ENCODE measurements at regions not wholly inside any gene's neighbourhood (a gene's known extent, or its start where the extent isn't known, plus 50 kb on each side); places are given as distances from the start of the nearest gene placed in this dataset.
A peak's percentile ranks its signal among the peaks of the same experiment; 100 is the strongest.

- Histone ChIP-seq H3K27ac (no peak overlapping the region), H3K9me3 (peaks cover 0 to 3% (median 0%) of the 10 kb centered on the region in 11 donors), H3K27me3 (peaks cover 0 to 8% (median 0%) of the 10 kb centered on the region in 7 donors), H3K4me3 (no peak overlapping the region), H3K36me3 (no peaks in the 10 kb centered on the region), H3K4me1 (no peaks in the 10 kb centered on the region)
- WGBS, 2 donors: 69 to 74% methylated on average over 4 of the region's 4 CpGs
- no peak for DNase-seq
- no peak for ATAC-seq
- peak in 6 of 9 donors; percentile 17 to 39 (median 32) for TF ChIP-seq CTCF (IDR thresholded peaks at IDR 0.05)
- intact Hi-C loops (cut with DNase I): loop anchor here in 1 of 10 donors (10.0 kb wide), 1 partner anchor 226 kb away; no protein-coding TSS in a partner anchor
Observed at GRCh38 chr15:79769069-79769481, 127.7 kb downstream of the MTHFS start.

GRCh38 chr15:79769933-79770759, 126.7 kb downstream of the MTHFS start:
- WGBS, 2 donors: 82 to 83% methylated on average over 11 of the region's 11 CpGs
- no peak for TF ChIP-seq CTCF (IDR thresholded peaks at IDR 0.05)
- H3K27me3 ChIP-seq: peaks cover 0 to 8% (median 0%) of the 10 kb centered on the region in 7 donors
- no peak overlapping the region for H3K4me3 ChIP-seq
- H3K9me3 ChIP-seq: peaks cover 0 to 3% (median 0%) of the 10 kb centered on the region in 11 donors
- ATAC-seq (no peak), DNase-seq (no peak)
- intact Hi-C loops (cut with DNase I): loop anchor here in 1 of 10 donors (10.0 kb wide), 1 partner anchor 225 kb away; no protein-coding TSS in a partner anchor
- H3K36me3 ChIP-seq: no peaks in the 10 kb centered on the region
- no peaks in the 10 kb centered on the region for H3K4me1 ChIP-seq
- no peak overlapping the region for H3K27ac ChIP-seq

GRCh38 chr15:79773128-79773527, 123.7 kb downstream of the MTHFS start:
- Histone ChIP-seq H3K27me3 (peaks cover 0 to 8% (median 0%) of the 10 kb centered on the region in 7 donors), H3K27ac (no peak overlapping the region), H3K4me1 (no peaks in the 10 kb centered on the region), H3K9me3 (no peaks in the 10 kb centered on the region), H3K36me3 (no peaks in the 10 kb centered on the region), H3K4me3 (no peak overlapping the region)
- ATAC-seq: no peak
- DNase-seq: no peak
- 88% methylated on average over 7 of the region's 7 CpGs for WGBS, 2 donors
- intact Hi-C loops (cut with DNase I): no loop called here
- TF ChIP-seq CTCF (IDR thresholded peaks at IDR 0.05): no peak

GRCh38 chr15:79775821-79776220, 121.0 kb downstream of the MTHFS start:
- no peak for TF ChIP-seq CTCF (IDR thresholded peaks at IDR 0.05)
- Histone ChIP-seq H3K27ac (no peak overlapping the region), H3K36me3 (no peaks in the 10 kb centered on the region), H3K27me3 (no peaks in the 10 kb centered on the region), H3K9me3 (peaks cover 0 to 2% (median 0%) of the 10 kb centered on the region in 11 donors), H3K4me1 (no peaks in the 10 kb centered on the region), H3K4me3 (no peak overlapping the region)
- no peak for DNase-seq
- intact Hi-C loops (cut with DNase I): no loop called here
- 70 to 89% methylated on average over 2 of the region's 2 CpGs for WGBS, 2 donors
- no peak for ATAC-seq
